SW 1271 (cell line): ENCODE measurements at regions not wholly inside any gene's neighbourhood (a gene's known extent, or its start where the extent isn't known, plus 50 kb on each side); places are given as distances from the start of the nearest gene placed in this dataset.
"Not testable (repeated sequence)": the region's sequence is repeated elsewhere in the genome, so short reads cannot be mapped to it uniquely, and the experiment has no call there.

Source experiments
- DNase-seq, 2 experiments: peaks; one replicate each; lab custom pipeline; 2025; lab: John Stamatoyannopoulos, UW

GRCh38 chr14:105857826-105858675 lies 331.7 kb downstream of the TMEM121 start:
- DNase-seq: no peak

GRCh38 chr14:105858676-105859025 lies 332.3 kb downstream of the TMEM121 start:
- no peak for DNase-seq

GRCh38 chr14:105859073-105859716 lies 332.8 kb downstream of the TMEM121 start:
- not testable (repeated sequence) for DNase-seq

GRCh38 chr14:105859717-105860614 lies 333.6 kb downstream of the TMEM121 start:
- DNase-seq: no peak

- DNase-seq: no peak
Measured at GRCh38 chr14:105860615-105861580, 334.5 kb downstream of the TMEM121 start.

- no peak for DNase-seq
Measured at GRCh38 chr14:105861985-105862465, 335.6 kb downstream of the TMEM121 start.

- no peak for DNase-seq
Measured at GRCh38 chr14:105862581-105863239, 336.3 kb downstream of the TMEM121 start.

GRCh38 chr14:105863296-105864108 lies 337.1 kb downstream of the TMEM121 start:
- no peak for DNase-seq

- DNase-seq: no peak
Measured at GRCh38 chr14:105864116-105864515, 337.7 kb downstream of the TMEM121 start.

GRCh38 chr14:105864651-105865265 lies 338.4 kb downstream of the TMEM121 start:
- no peak for DNase-seq

- DNase-seq: no peak
Measured at GRCh38 chr14:105865266-105865903, 339.0 kb downstream of the TMEM121 start.

GRCh38 chr14:105865904-105866840 lies 339.8 kb downstream of the TMEM121 start:
- no peak for DNase-seq

- DNase-seq: no peak
Measured at GRCh38 chr14:105866841-105867321, 340.5 kb downstream of the TMEM121 start.

- DNase-seq: no peak
Measured at GRCh38 chr14:105867961-105868599, 341.7 kb downstream of the TMEM121 start.

- no peak for DNase-seq
Measured at GRCh38 chr14:105871590-105871989, 345.2 kb downstream of the TMEM121 start.

- no peak for DNase-seq
Measured at GRCh38 chr14:105873870-105874512, 347.6 kb downstream of the TMEM121 start.
